ENCODE measurements at regions not wholly inside any gene's neighbourhood (a gene's known extent, or its start where the extent isn't known, plus 50 kb on each side); places are given as distances from the start of the nearest gene placed in this dataset.

DNA sequence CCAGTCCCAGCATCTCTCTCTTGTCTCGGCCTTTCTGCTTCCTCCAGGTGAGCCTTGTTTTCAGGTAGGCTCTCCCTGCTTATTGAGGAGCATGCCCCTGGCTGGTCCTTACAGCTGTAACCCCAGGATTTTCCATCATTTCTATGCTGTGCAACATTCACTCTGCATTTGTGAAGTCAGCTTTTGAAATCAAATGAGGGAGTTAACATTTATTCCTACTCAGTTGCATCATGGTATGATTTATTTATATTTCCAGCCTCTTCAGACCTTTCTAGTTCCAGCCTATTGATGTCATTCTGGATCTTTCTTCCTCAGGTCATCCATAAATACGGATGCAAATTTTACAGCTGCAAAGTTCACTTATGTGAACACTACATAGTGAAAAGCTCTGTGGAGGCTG is 755.6 kb downstream of the TYW1 start:
- no peak overlapping the region for H3K27ac Mint-ChIP-seq
- H3K4me1 Mint-ChIP-seq, result no peaks in the 10 kb centered on the region
- H3K4me3 Mint-ChIP-seq, result no peak overlapping the region
- H3K36me3 Mint-ChIP-seq, result no peaks in the 10 kb centered on the region
- no peak for DNase-seq
- CTCF ChIA-PET, result no interaction called here
- peaks cover 10% of the 10 kb centered on the region for H3K9me3 Mint-ChIP-seq (ENCODE audit: low read depth)
- no peak for ATAC-seq
- H3K27me3 Mint-ChIP-seq, result no peaks in the 10 kb centered on the region

- Mint-ChIP-seq H3K27ac (no peak overlapping the region), H3K36me3 (no peaks in the 10 kb centered on the region), H3K27me3 (no peaks in the 10 kb centered on the region), H3K9me3 (ENCODE audit: low read depth) (peaks cover 8% of the 10 kb centered on the region), H3K4me1 (no peaks in the 10 kb centered on the region), H3K4me3 (no peak overlapping the region)
- DNase-seq, result no peak
- CTCF ChIA-PET, result no interaction called here
- no peak for ATAC-seq
These were observed 757.3 kb downstream of the TYW1 start for GRCh38 chr7:67753891-67754290.

DNA sequence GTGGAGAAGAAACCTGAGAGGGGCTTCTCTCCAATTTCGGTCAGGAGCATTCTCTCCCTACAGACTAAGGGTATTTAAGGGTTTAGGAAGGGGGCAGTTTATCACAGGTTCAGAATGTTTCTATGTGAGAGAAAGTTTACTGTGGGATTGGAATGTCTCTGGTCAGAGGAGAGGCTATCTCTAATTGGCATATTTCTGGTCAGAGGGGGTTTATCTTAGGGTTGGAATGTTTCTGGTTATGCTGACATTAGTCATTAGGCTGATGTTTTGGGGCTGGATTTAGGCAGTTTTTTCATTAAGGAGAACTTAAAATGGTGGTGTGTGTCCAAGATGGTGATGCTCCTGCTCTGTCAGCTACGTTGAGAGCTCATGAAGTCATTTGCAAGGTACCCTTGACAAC is 758.0 kb downstream of the TYW1 start:
- H3K9me3 Mint-ChIP-seq (ENCODE audit: low read depth), result peaks cover 7% of the 10 kb centered on the region
- H3K27ac Mint-ChIP-seq, result no peak overlapping the region
- H3K27me3 Mint-ChIP-seq, result no peaks in the 10 kb centered on the region
- no peaks in the 10 kb centered on the region for H3K36me3 Mint-ChIP-seq
- ATAC-seq, result no peak
- no peak for DNase-seq
- CTCF ChIA-PET, result no interaction called here
- H3K4me3 Mint-ChIP-seq, result no peak overlapping the region
- no peaks in the 10 kb centered on the region for H3K4me1 Mint-ChIP-seq

GRCh38 chr7:67758551-67758950 is 761.9 kb downstream of the TYW1 start:
- H3K4me1 Mint-ChIP-seq, result no peaks in the 10 kb centered on the region
- no peak for ATAC-seq
- H3K27ac Mint-ChIP-seq, result no peak overlapping the region
- H3K4me3 Mint-ChIP-seq, result no peak overlapping the region
- peaks cover 9% of the 10 kb centered on the region for H3K9me3 Mint-ChIP-seq (ENCODE audit: low read depth)
- no peaks in the 10 kb centered on the region for H3K27me3 Mint-ChIP-seq
- no peak for DNase-seq
- CTCF ChIA-PET, result no interaction called here
- H3K36me3 Mint-ChIP-seq, result no peaks in the 10 kb centered on the region

DNA sequence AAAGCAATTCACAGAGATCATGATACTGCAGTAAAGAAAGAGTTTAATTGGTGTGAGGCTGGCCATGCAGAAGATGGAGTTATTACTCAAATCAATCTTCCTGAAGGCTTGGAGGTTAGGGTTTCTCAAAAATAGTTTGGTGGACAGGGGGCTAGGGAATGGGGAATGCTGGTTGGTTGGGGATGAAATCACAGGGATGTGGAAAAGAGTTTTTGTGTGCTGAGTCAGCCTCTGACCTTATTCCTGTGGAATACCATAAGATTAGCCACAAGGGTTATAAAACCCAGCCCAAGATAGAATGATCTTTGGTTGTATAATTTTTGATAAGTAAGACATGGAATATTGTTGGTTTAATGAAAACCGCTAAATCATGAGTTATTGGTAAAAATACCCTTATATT is 764.3 kb downstream of the TYW1 start:
- peaks cover 8% of the 10 kb centered on the region for H3K9me3 Mint-ChIP-seq (ENCODE audit: low read depth)
- no peak overlapping the region for H3K27ac Mint-ChIP-seq
- DNase-seq, result no peak
- H3K27me3 Mint-ChIP-seq, result no peaks in the 10 kb centered on the region
- H3K4me3 Mint-ChIP-seq, result no peak overlapping the region
- H3K4me1 Mint-ChIP-seq, result no peaks in the 10 kb centered on the region
- CTCF ChIA-PET, result no interaction called here
- no peaks in the 10 kb centered on the region for H3K36me3 Mint-ChIP-seq
- ATAC-seq, result no peak

DNA sequence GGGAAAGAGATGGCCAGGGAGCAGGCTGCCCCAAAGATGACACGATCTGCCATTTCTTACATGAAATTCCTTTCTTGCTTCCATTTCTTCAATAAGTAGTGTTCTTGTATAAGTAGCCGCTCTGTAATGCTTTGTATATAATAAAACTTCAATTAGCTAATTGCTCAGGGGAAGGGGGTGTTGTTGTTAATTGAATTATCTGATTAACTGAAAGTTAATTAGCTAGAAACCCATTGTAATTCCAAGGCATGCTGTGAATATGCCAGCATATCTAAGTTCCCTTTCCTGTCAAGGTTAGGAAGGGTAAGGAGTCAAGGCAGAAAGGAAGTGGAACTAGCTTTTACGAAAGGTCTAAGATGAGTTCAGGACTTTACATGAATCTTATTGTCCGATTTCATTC is 765.9 kb downstream of the TYW1 start:
- Mint-ChIP-seq H3K4me3 (no peak overlapping the region), H3K9me3 (ENCODE audit: low read depth) (peaks cover 8% of the 10 kb centered on the region), H3K4me1 (no peaks in the 10 kb centered on the region), H3K36me3 (no peaks in the 10 kb centered on the region), H3K27ac (no peak overlapping the region), H3K27me3 (no peaks in the 10 kb centered on the region)
- ATAC-seq (no peak), DNase-seq (no peak)
- CTCF ChIA-PET, result no interaction called here

DNA sequence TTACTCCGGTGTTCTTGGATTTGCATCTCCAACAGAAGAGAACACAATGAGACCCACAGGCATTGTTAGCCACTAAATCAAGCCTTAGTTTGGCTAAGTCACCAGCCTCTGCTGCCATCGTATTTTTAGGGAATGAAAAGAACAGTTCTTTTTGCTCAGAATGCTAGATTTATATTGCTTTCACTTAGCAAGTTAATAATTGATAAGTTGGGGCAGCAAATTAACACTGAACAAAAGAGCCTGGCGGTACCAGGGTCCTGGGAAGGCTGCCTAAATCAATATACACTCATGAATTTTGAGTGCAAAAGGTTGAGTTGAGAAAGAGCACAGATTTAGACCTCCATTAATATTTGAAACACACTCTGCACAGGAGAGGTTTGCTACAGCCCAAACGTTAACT is 767.7 kb downstream of the TYW1 start:
- CTCF ChIA-PET, result no interaction called here
- no peak for ATAC-seq
- DNase-seq, result no peak
- H3K4me1 Mint-ChIP-seq, result no peaks in the 10 kb centered on the region
- H3K9me3 Mint-ChIP-seq (ENCODE audit: low read depth), result peaks cover 6% of the 10 kb centered on the region
- H3K27ac Mint-ChIP-seq, result no peak overlapping the region
- no peaks in the 10 kb centered on the region for H3K27me3 Mint-ChIP-seq
- no peaks in the 10 kb centered on the region for H3K36me3 Mint-ChIP-seq
- no peak overlapping the region for H3K4me3 Mint-ChIP-seq

GRCh38 chr7:67765481-67766175 is 769.0 kb downstream of the TYW1 start:
- DNase-seq (no peak), ATAC-seq (no peak)
- H3K27ac Mint-ChIP-seq, result no peak overlapping the region
- peaks cover 1% of the 10 kb centered on the region for H3K36me3 Mint-ChIP-seq
- CTCF ChIA-PET, result no interaction called here
- peaks cover 9% of the 10 kb centered on the region for H3K9me3 Mint-ChIP-seq (ENCODE audit: low read depth)
- H3K4me1 Mint-ChIP-seq, result no peaks in the 10 kb centered on the region
- no peaks in the 10 kb centered on the region for H3K27me3 Mint-ChIP-seq
- no peak overlapping the region for H3K4me3 Mint-ChIP-seq

GRCh38 chr7:67766906-67767410 is 770.3 kb downstream of the TYW1 start:
- CTCF ChIA-PET, result no interaction called here
- Mint-ChIP-seq H3K9me3 (ENCODE audit: low read depth) (peaks cover 12% of the 10 kb centered on the region), H3K27ac (no peak overlapping the region), H3K27me3 (no peaks in the 10 kb centered on the region), H3K36me3 (peaks cover 1% of the 10 kb centered on the region), H3K4me1 (no peaks in the 10 kb centered on the region), H3K4me3 (no peak overlapping the region)
- ATAC-seq (no peak), DNase-seq (no peak)

DNA sequence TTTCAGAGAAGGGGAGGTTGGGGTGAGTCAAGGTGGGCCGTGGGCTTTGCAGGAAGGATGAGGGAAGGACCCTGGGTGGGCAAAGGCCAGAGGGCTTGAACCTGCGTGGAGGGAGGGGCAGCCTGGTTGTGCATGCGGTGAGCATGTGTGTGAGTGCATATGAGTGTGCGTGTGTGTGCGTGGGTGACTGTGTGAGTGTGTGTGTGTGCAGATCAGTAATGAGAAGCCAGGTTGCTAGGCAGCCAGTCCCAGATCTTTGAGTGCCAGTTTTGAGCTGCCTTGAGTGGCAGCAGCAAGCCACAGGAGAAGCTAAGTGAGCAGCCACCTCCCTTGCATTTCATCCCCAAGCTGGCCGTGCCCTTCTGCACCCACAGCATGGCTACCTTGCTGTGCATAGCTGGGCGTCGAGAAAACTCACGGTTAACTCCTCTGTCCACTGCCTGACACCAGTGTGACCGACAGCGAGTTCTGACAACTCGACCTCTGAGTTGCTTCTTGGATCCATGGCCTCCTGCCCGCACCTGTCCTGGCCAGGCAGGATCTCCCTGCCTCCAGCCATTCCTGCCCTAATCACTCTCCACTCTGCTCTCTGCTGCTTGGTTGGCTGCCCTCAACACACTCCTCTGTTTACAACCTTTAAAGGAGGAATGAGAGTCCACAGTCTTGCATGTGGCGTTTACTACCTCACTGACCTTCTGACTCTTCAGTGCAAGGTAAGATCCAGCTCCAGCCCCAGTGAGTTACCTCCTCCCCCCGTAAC is 775.4 kb downstream of the TYW1 start:
- ATAC-seq, result no peak
- no peaks in the 10 kb centered on the region for H3K4me1 Mint-ChIP-seq
- H3K36me3 Mint-ChIP-seq, result peaks cover 1% of the 10 kb centered on the region
- no peak overlapping the region for H3K4me3 Mint-ChIP-seq
- no peaks in the 10 kb centered on the region for H3K27me3 Mint-ChIP-seq
- CTCF ChIA-PET, result no interaction called here
- DNase-seq, result no peak
- peaks cover 17% of the 10 kb centered on the region for H3K9me3 Mint-ChIP-seq (ENCODE audit: low read depth)
- no peak overlapping the region for H3K27ac Mint-ChIP-seq

DNA sequence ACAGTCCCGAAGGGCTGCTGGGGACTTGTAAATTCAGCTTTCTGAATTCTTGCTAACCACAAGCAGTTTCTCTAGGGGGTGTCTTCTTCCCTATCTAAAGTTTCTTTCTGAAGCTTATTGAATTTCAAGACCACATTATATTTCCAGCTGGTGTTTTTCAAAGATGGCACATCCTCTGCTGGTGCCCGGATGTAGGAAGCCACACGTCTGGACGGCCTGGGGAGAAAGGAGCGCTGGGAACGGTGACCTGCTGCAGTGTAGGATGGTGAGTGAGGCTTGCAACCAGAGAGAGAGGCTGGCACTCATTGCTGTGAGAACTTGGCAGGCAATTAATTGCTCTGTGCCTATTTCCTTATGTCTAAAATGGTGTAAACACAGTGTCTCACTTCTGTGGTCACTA is 776.4 kb downstream of the TYW1 start:
- DNase-seq (no peak), ATAC-seq (no peak)
- Mint-ChIP-seq H3K27me3 (no peaks in the 10 kb centered on the region), H3K36me3 (peaks cover 1% of the 10 kb centered on the region), H3K4me1 (no peaks in the 10 kb centered on the region), H3K9me3 (ENCODE audit: low read depth) (peaks cover 17% of the 10 kb centered on the region), H3K4me3 (no peak overlapping the region), H3K27ac (no peak overlapping the region)
- CTCF ChIA-PET, result no interaction called here

DNA sequence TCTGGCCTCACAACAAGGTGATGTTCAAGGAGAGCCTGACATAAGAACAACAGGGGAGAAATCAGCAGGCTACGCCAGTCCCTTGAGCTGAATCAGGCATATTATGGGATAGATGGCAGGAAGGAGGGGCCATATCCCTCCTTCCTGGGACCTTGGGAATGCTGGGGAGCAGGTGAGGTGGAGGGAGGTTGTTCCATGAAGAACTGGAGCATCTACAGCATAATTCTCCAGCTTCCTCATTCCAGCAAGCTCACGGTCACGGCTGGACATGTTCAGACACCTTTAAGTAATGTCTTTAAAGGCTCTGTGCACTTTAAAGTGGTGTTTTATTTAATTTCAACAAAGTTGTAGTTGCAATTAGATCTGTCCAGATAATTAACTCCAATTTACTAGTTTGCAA is 780.5 kb downstream of the TYW1 start:
- no peaks in the 10 kb centered on the region for H3K4me1 Mint-ChIP-seq
- CTCF ChIA-PET, result no interaction called here
- no peaks in the 10 kb centered on the region for H3K36me3 Mint-ChIP-seq
- ATAC-seq, result no peak
- peaks cover 13% of the 10 kb centered on the region for H3K9me3 Mint-ChIP-seq (ENCODE audit: low read depth)
- no peak for DNase-seq
- no peak overlapping the region for H3K27ac Mint-ChIP-seq
- no peaks in the 10 kb centered on the region for H3K27me3 Mint-ChIP-seq
- H3K4me3 Mint-ChIP-seq, result no peak overlapping the region

GRCh38 chr7:67781841-67782240 is 785.2 kb downstream of the TYW1 start:
- no peaks in the 10 kb centered on the region for H3K36me3 Mint-ChIP-seq
- CTCF ChIA-PET, result no interaction called here
- no peak overlapping the region for H3K27ac Mint-ChIP-seq
- no peak for DNase-seq
- ATAC-seq, result no peak
- no peaks in the 10 kb centered on the region for H3K27me3 Mint-ChIP-seq
- no peaks in the 10 kb centered on the region for H3K4me1 Mint-ChIP-seq
- peaks cover 8% of the 10 kb centered on the region for H3K9me3 Mint-ChIP-seq (ENCODE audit: low read depth)
- no peak overlapping the region for H3K4me3 Mint-ChIP-seq

- no peak for ATAC-seq
- H3K27ac Mint-ChIP-seq, result no peak overlapping the region
- H3K4me1 Mint-ChIP-seq, result no peaks in the 10 kb centered on the region
- CTCF ChIA-PET, result no interaction called here
- peaks cover 4% of the 10 kb centered on the region for H3K9me3 Mint-ChIP-seq (ENCODE audit: low read depth)
- no peak for DNase-seq
- no peaks in the 10 kb centered on the region for H3K27me3 Mint-ChIP-seq
- no peak overlapping the region for H3K4me3 Mint-ChIP-seq
- H3K36me3 Mint-ChIP-seq, result no peaks in the 10 kb centered on the region
These were observed 789.4 kb downstream of the TYW1 start for GRCh38 chr7:67786021-67786420.
